ENCODE measurements at regions not wholly inside any gene's neighbourhood (a gene's known extent, or its start where the extent isn't known, plus 50 kb on each side); places are given as distances from the start of the nearest gene placed in this dataset.
A peak's percentile ranks its signal among the peaks of the same experiment; 100 is the strongest.

- Histone ChIP-seq H3K4me3 (no peak overlapping the region), H3K36me3 (ENCODE audit: low read depth) (no peaks in the 10 kb centered on the region), H3K9me3 (no peaks in the 10 kb centered on the region), H3K4me1 (ENCODE audit: low read depth) (no peaks in the 10 kb centered on the region)
- TF ChIP-seq CTCF (IDR thresholded peaks at IDR 0.05), result no peak
- intact Hi-C loops (cut with DNase I, micrococcal nuclease), result no loop called here
- DNase-seq (no peak), ATAC-seq (no peak)
Observed at GRCh38 chr2:19201911-19202462, 156.4 kb downstream of the OSR1 start.

GRCh38 chr2:19198381-19198780 lies 160.0 kb downstream of the OSR1 start:
- TF ChIP-seq CTCF (IDR thresholded peaks at IDR 0.05), result no peak
- ATAC-seq, result no peak
- intact Hi-C loops (cut with DNase I, micrococcal nuclease), result no loop called here
- no peaks in the 10 kb centered on the region for H3K36me3 ChIP-seq (ENCODE audit: low read depth)
- no peak overlapping the region for H3K4me3 ChIP-seq
- no peaks in the 10 kb centered on the region for H3K4me1 ChIP-seq (ENCODE audit: low read depth)
- peak in 1 of 3 donors; percentile 6 for DNase-seq
- H3K9me3 ChIP-seq, result no peaks in the 10 kb centered on the region

GRCh38 chr2:19195661-19196060 lies 162.8 kb downstream of the OSR1 start:
- no peaks in the 10 kb centered on the region for H3K36me3 ChIP-seq (ENCODE audit: low read depth)
- ATAC-seq, result no peak
- no peak for TF ChIP-seq CTCF (IDR thresholded peaks at IDR 0.05)
- no peak overlapping the region for H3K4me3 ChIP-seq
- no peaks in the 10 kb centered on the region for H3K9me3 ChIP-seq
- DNase-seq, result no peak
- no peaks in the 10 kb centered on the region for H3K4me1 ChIP-seq (ENCODE audit: low read depth)
- intact Hi-C loops (cut with DNase I, micrococcal nuclease), result no loop called here

GRCh38 chr2:19189391-19189790 lies 169.0 kb downstream of the OSR1 start:
- TF ChIP-seq CTCF (IDR thresholded peaks at IDR 0.05), result no peak
- ATAC-seq (no peak), DNase-seq (no peak)
- intact Hi-C loops (cut with DNase I, micrococcal nuclease), result no loop called here
- no peak overlapping the region for H3K4me3 ChIP-seq
- no peaks in the 10 kb centered on the region for H3K9me3 ChIP-seq
- H3K36me3 ChIP-seq (ENCODE audit: low read depth), result no peaks in the 10 kb centered on the region
- no peaks in the 10 kb centered on the region for H3K4me1 ChIP-seq (ENCODE audit: low read depth)

GRCh38 chr2:19187323-19188020 lies 171.0 kb downstream of the OSR1 start:
- DNase-seq, result no peak
- TF ChIP-seq CTCF (IDR thresholded peaks at IDR 0.05), result no peak
- no peaks in the 10 kb centered on the region for H3K4me1 ChIP-seq (ENCODE audit: low read depth)
- no peak overlapping the region for H3K4me3 ChIP-seq
- no peaks in the 10 kb centered on the region for H3K9me3 ChIP-seq
- no peak for ATAC-seq
- intact Hi-C loops (cut with DNase I, micrococcal nuclease), result no loop called here
- H3K36me3 ChIP-seq (ENCODE audit: low read depth), result no peaks in the 10 kb centered on the region
